HG03139 (cell line): ENCODE measurements at regions not wholly inside any gene's neighbourhood (a gene's known extent, or its start where the extent isn't known, plus 50 kb on each side); places are given as distances from the start of the nearest gene placed in this dataset.
"Not testable (repeated sequence)": the region's sequence is repeated elsewhere in the genome, so short reads cannot be mapped to it uniquely, and the experiment has no call there.

Source experiments
- ATAC-seq: cut with Tn5 transposase; IDR thresholded peaks from one replicate; pipeline ENCODE4 v1.9.1; 2021; ENCODE audit not compliant: unreplicated experiment

- not testable (repeated sequence) for ATAC-seq
Observed at GRCh38 chr20:17891131-17891530, 77.5 kb downstream of the SNX5 start.

- ATAC-seq, result no peak
Observed at GRCh38 chr20:17890330-17890729, 78.3 kb downstream of the SNX5 start.

DNA sequence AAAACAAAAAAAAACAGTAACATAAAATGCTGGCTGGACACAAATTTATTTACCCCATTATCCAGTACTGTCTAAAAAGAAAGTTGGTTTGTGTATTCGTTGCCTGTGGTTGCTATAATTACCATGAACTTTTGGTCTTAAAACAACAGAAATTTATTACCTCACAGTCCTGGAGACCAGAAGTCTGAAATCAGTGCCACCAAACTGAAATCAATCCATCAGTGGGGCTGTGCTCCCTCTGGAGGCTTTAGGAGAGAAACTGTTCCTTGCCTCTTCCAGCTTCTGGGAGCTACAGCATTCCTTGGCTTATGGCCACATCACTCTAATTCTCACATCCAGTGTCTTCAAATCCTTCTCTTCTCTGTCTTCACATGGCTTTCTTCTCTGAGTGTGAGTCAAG, 79.4 kb downstream of the SNX5 start:
- ATAC-seq, result no peak

- no peak for ATAC-seq
Observed at GRCh38 chr20:17888044-17888443, 80.5 kb downstream of the SNX5 start.

GRCh38 chr20:17887331-17888030, 81.1 kb downstream of the SNX5 start:
- ATAC-seq, result no peak

GRCh38 chr20:17885544-17885943, 83.0 kb downstream of the SNX5 start:
- ATAC-seq, result no peak

- no peak for ATAC-seq
Observed at GRCh38 chr20:17885076-17885475, 83.5 kb downstream of the SNX5 start.

DNA sequence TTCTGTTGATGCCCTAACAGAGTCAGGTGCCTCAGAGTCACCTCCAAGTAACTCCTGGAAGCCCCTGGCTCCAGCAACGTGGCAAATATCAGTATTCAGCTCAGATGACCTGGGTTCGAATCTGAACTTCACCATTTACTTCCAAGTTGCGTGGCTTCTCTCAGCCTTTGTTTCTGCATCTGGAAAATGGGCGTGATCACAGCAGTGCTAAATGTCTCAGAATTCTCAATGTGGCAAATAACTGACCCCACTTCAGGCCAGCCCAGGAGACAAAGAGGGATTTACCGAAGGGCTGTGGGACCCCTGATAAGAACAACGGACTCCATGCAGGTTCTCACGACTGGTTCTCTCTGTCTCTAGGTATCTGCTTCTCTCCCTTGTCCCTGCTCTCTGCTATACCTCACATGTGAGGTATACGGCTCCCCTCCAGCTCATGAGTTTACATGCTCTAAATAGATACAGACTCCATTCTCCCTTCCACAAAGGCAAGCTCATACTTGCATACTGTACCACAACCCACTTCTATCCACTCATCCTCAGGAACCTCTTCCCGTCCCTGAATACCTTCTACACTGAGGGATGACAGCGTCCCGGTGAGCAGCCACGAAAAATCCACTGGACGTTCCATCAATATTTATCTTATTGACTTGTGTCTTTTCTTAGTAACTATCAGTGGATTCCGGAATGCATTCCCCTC, 84.1 kb downstream of the SNX5 start:
- ATAC-seq, result no peak

DNA sequence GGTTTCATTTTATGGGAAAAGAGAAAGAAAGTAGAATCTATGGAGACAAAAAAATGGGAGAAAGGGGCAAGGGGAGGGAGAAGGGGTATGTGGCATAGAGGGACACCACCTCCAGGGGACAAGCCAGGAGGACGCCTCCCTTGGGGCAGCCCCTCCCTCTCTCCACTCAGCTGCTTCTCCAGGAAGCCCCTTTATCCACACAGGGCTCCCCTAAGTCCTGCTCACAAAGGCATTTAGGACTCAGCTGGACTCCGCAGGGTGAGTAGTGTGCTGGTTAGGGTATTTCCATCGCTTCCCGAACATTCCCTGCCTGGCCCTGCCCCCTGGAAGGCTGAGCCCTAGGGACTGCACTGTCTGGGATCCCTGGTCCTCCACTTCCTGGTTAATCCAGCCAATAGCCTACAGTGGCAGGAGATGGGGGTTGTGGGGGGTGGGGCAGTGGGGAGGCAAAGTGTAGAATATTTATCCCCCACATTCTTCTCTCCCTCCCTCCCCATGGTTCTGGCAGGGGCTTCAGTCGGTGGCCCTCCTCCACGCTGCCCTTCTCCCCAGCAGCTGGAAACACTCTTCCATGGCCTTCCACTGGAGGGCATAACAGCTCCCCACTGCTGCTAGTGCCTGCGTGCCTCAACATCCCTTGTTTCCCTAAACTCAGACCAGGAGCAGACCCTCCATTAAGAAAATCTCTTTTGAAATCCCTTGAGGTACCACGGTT, 84.8 kb downstream of the SNX5 start:
- no peak for ATAC-seq

GRCh38 chr20:17882834-17883591, 85.6 kb downstream of the SNX5 start:
- ATAC-seq, result no peak

DNA sequence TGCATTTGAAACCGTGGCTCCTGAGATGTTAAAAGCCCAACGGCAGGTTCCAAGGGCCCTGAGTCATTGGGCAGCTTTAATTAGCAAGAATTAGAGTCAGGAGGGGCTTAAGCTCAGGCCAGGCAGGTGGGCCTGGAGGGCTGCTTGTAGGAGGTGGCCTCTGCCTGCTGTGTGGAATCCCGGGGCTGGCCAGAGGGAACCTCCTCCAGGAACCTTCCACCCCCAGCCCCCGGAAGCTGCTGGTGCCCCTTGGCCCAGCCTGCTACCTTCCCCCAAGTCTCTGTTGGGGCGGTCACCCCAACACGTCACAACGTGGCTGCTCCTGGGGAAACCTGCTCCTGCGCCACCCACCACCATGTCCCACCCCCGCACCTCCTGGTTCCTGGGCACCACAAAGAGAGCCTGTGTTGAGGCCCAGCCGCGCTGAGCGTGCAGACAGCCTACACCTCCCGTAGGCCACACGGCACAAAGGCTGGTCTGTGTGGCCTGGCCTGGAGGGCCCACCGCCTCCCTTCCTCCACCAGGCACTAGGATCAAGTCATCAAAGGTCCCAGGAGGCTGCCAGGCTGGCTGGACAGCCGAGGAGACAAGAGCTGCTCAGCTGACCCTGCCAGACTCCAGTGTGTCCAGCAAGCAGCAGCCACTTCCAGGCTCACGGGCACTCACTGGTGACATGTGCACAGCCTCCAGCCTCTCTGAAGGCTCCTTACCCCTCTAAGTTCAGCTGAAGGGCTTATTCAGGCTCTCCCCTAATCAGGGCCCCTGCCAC, 86.3 kb downstream of the SNX5 start:
- no peak for ATAC-seq

DNA sequence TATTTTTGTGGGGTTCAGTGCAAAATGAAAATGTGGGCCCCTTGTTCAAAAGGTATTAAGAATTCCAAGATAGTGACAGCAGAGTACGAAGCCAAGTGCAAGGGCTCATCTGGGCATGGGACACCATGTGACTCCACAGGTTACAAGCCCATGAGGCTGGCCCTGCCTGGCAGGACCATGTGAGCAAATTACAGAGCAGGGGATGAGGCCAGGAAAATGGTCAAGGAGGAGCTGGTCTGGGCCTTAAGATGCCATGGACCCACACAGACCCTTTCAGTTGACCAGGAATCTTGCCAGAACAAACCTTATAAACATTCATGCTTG, 86.9 kb downstream of the SNX5 start:
- no peak for ATAC-seq

DNA sequence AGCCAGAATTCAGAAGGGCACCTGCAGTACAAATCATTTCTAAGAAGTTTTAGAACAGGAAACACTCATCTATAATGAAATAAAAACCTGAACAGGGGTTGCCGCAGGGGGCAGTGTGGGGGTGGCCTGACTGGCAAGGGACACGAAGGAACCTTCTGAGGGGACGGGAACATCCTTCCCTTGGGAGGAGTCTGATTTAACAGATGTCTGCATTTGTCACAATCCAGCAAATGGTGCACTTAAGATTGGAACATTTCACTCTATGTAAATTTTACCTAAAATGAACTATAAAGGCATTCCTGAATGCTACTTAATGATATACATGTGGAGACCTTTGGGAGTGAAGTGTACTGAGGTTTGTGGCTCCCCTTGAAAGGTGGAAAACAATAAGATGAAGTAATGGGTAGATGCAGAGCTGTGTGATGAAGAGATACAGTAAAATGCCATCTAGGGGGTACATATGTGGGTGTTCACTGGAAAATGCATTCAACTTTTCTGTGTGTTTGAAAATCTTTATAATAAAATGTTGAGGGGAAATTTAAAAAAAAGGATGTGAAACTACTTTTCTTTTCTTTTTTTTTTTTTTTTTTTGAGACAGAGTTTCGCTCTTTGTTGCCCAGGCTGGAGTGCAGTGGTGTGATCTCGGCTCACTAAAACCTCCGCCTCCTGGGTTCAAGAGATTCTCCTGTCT, 89.5 kb downstream of the SNX5 start:
- no peak for ATAC-seq

DNA sequence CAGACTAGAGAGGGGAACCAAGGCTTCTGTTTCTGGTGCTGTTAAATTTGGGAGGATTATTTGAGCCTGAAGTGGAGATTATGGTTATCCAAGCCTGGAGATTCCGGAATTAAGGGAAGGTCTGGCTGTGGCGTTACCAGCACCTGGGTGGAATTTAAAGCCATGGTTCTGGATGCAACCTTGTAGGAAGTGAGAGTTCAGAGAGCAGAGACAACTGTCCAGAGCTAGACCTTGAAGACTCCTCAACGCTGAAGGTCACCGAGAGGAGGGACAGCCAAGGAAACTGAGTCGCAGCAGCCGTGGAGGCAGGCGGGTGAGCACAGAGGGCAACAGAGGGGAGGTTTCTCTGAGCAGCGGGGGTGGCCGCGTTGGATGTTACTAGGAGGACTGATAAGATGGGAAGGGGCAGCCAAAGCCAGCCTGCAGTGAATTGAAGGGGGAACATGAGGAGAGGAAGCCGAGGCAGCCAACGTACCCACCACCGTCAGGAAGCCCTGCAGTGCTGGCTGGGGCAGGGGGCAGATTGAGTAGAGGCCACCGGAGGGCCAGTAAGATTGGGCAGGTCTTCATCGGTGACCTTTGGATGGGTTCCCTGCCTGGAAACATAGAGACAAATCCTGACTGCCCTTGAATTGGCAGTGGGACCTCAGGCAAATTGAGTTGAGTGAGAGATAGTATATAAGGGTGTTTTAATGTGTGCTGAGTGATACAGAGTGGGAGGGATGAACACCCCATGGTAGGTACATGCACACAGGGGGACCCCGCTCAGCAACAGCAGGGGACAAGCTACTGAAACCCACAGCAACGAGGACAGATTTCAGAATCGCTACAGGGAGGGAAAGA, 90.3 kb downstream of the SNX5 start:
- no peak for ATAC-seq

- ATAC-seq, result no peak
Observed at GRCh38 chr20:17875981-17876385, 92.6 kb downstream of the SNX5 start.

DNA sequence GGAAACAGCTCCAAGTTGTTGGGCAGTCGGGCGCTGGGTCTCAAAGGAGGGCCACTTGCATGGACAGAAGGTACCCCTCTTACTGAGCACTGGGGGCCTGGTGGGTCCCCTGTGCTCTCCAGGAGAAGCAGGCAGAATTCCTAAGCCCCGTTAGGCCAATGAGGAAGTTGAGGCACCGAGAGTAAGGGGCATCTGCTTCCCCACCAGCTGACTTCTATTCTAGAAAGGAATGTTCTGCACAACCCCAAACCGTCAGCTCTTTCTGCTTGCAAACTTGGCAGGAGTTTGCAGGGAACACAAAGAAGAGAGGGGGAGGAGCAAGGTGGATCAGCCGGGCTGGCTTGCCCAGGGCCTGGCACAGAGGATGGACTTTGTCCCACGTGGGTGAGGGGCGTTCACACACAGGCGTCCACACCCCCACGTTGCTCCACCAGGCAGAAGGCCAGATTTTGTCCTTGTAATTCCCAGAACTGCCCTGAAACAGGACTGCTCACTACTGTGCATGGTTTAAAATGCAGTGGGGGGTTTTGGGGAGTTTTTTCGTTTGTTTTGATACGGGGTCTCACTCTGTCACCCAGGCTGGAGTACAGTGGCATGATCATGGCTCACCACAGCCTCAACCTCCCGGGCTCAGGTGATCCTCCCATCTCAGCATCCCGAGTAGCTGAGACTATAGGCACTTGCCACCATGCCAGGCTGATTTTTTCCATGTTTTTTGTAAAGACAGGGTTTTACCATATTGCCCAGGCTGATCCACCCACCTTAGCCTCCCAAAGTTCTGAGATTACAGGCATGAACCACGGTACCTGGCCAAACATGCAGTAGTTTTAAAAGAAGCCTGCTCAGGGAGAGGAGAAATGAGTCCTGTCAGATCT, 93.3 kb downstream of the SNX5 start:
- no peak for ATAC-seq

GRCh38 chr20:17874271-17875105, 94.1 kb downstream of the SNX5 start:
- ATAC-seq, result no peak
